Panc1 (cell line): ENCODE measurements at regions not wholly inside any gene's neighbourhood (a gene's known extent, or its start where the extent isn't known, plus 50 kb on each side); places are given as distances from the start of the nearest gene placed in this dataset.

Source experiments
- ATAC-seq: fragments of 200-7000 bp; cut with Tn5 transposase; 2 replicates; pipeline ENCODE4 v1.9.1; 2020; ENCODE audit warnings: mild to moderate bottlenecking, moderate library complexity
- BruUV-seq: library from RNA; stranded (reverse); fragments of 400-500 nt; replicated peaks from 2 replicates; lab custom pipeline; 2021; lab: Mats Ljungman, UMichigan
- CTCF ChIA-PET: fragments of 300-600 bp; sonication (Branson Sonifier 250); formaldehyde crosslinking; loops from one replicate; lab custom pipeline; 2022; ENCODE audit warnings: antibody characterized with exemption; lab: Charles Lee
- POLR2A ChIA-PET: fragments of 300-600 bp; sonication (Branson Sonifier 250); formaldehyde crosslinking; loops from one replicate; lab custom pipeline; 2022; ENCODE audit warnings: antibody characterized with exemption; lab: Charles Lee
- DNase-seq: peaks from one replicate; pipeline ENCODE4 v3.0.0-alpha.2; 2010; ENCODE audit warnings: low read depth, low spot score
- H3K27ac ChIP-seq: 2 replicates; pipeline ENCODE4 v1.5.1; 2011; ENCODE audit warnings: mild to moderate bottlenecking, low read length, inconsistent platforms
- H3K27me3 ChIP-seq: fragments of 200-500 bp; sonication (Bioruptor generic); 2 replicates; pipeline ENCODE4 v1.6.0; 2014; ENCODE audit warnings: low read length, inconsistent platforms; ENCODE audit not compliant: control insufficient read depth, insufficient read depth
- H3K36me3 ChIP-seq: fragments of 200-500 bp; sonication (Bioruptor generic); 2 replicates; pipeline ENCODE4 v1.5.1; 2014; ENCODE audit warnings: inconsistent platforms, mild to moderate bottlenecking, low read length, moderate library complexity; ENCODE audit not compliant: control insufficient read depth, insufficient read depth
- H3K4me1 ChIP-seq: 2 replicates; pipeline ENCODE4 v1.5.1; 2011; ENCODE audit warnings: inconsistent platforms, mild to moderate bottlenecking, low read length, moderate library complexity; ENCODE audit not compliant: control insufficient read depth, insufficient read depth
- H3K4me3 ChIP-seq, 2 experiments: 2 replicates each; pipeline ENCODE4 v1.5.1; 2011 to 2012; ENCODE audit warnings: low read depth in 2 of 2, low read length in 2 of 2, mild to moderate bottlenecking in 2 of 2, inconsistent platforms in 1 of 2, moderate library complexity in 1 of 2
- H3K9me3 ChIP-seq: fragments of 200-500 bp; sonication (Bioruptor generic); 2 replicates; pipeline ENCODE4 v1.5.1; 2014; ENCODE audit warnings: low read depth, mild to moderate bottlenecking, inconsistent platforms, low read length, moderate library complexity; ENCODE audit not compliant: control insufficient read depth, insufficient read depth
- POLR2AphosphoS5 ChIP-seq: IDR thresholded peaks from 2 replicates; pipeline ENCODE4 v1.6.1; 2012; ENCODE audit warnings: mild to moderate bottlenecking, low read depth, low read length, moderate library complexity
- SIN3A ChIP-seq: IDR thresholded peaks from 2 replicates; pipeline ENCODE4 v1.6.1; 2012; ENCODE audit warnings: low read depth, mild to moderate bottlenecking, low read length, moderate library complexity, borderline replicate concordance; ENCODE audit not compliant: insufficient read depth
- TCF7L2 ChIP-seq: IDR thresholded peaks from 2 replicates; pipeline ENCODE4 v1.6.1; 2011; ENCODE audit warnings: mild to moderate bottlenecking, low read depth, low read length, inconsistent platforms
- in situ Hi-C: cut with HindIII; loops from 2 replicates; pipeline ENCODE4 v1.10.0; 2016; ENCODE audit warnings: low sequenced_read_pairs, low pct_unique_long_range_greater_than_20kb
- intact Hi-C: fragments of 100-400 bp; cut with micrococcal nuclease; formaldehyde crosslinking; loops from one replicate; pipeline ENCODE4 v1.10.0; 2022; ENCODE audit not compliant: unreplicated experiment
- TF ChIP-seq, protein P1 (sequence below), 2 experiments: IDR thresholded peaks; 2 replicates each; pipeline ENCODE4 v1.6.1; 2011 to 2012; ENCODE audit warnings: low read depth in 2 of 2, control low read depth in 1 of 2, low read length in 1 of 2, mild to moderate bottlenecking in 1 of 2, moderate library complexity in 1 of 2; ENCODE audit not compliant: insufficient read depth in 1 of 2

DNA sequence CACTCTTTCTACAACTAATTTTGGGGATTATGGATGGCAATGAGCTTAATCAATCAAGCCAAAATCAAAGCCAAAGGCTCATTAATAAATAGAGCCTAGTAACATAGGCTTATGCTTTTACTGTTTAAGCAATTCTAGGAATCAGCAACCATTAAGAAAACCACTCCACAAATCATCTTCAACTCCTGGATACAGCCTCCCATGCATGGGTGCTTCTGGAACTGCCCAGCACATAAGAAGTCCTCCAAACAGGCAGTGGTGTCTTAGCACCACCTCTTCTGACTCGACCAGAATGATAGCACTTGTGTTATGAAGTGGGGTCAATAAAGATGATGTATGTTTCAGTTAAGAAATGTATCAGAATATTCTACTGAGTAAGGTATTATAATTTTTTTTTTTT is 104.4 kb upstream of the SERPINE2 start:
- ChIA-PET CTCF (no interaction called here), POLR2A (no interaction called here)
- no peaks in the 10 kb centered on the region for H3K4me1 ChIP-seq
- H3K9me3 ChIP-seq: no peaks in the 10 kb centered on the region
- no peaks in the 10 kb centered on the region; the same call in 1 of the 2 replicates for H3K27me3 ChIP-seq
- no peak overlapping the region for H3K4me3 ChIP-seq
- H3K27ac ChIP-seq: no peak overlapping the region
- intact Hi-C loops (no loop called here), in situ Hi-C loops (no loop called here)
- no TSS peak for BruUV-seq
- ATAC-seq: no peak
- no peak for DNase-seq
- H3K36me3 ChIP-seq: no peaks in the 10 kb centered on the region
- no peak for TF ChIP-seq TCF7L2
- TF ChIP-seq, protein P1, sequence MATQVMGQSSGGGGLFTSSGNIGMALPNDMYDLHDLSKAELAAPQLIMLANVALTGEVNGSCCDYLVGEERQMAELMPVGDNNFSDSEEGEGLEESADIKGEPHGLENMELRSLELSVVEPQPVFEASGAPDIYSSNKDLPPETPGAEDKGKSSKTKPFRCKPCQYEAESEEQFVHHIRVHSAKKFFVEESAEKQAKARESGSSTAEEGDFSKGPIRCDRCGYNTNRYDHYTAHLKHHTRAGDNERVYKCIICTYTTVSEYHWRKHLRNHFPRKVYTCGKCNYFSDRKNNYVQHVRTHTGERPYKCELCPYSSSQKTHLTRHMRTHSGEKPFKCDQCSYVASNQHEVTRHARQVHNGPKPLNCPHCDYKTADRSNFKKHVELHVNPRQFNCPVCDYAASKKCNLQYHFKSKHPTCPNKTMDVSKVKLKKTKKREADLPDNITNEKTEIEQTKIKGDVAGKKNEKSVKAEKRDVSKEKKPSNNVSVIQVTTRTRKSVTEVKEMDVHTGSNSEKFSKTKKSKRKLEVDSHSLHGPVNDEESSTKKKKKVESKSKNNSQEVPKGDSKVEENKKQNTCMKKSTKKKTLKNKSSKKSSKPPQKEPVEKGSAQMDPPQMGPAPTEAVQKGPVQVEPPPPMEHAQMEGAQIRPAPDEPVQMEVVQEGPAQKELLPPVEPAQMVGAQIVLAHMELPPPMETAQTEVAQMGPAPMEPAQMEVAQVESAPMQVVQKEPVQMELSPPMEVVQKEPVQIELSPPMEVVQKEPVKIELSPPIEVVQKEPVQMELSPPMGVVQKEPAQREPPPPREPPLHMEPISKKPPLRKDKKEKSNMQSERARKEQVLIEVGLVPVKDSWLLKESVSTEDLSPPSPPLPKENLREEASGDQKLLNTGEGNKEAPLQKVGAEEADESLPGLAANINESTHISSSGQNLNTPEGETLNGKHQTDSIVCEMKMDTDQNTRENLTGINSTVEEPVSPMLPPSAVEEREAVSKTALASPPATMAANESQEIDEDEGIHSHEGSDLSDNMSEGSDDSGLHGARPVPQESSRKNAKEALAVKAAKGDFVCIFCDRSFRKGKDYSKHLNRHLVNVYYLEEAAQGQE (IDR thresholded peaks at IDR 0.05; ENCODE audit: insufficient read depth in 1 of 2, low read depth in 2 of 2, low read length in 1 of 2): no peak

GRCh38 chr2:224142397-224143312 is 103.6 kb upstream of the SERPINE2 start:
- no peaks in the 10 kb centered on the region for H3K9me3 ChIP-seq
- ChIA-PET POLR2A (interaction anchor here (0.6 kb wide), 1 partner anchor 170 kb away, joined by 4 read pairs; no protein-coding TSS in a partner anchor), CTCF (no interaction called here)
- ATAC-seq (no peak), DNase-seq (no peak)
- no peak overlapping the region for H3K4me3 ChIP-seq
- H3K36me3 ChIP-seq: no peaks in the 10 kb centered on the region
- H3K27me3 ChIP-seq: no peaks in the 10 kb centered on the region; the same call in 1 of the 2 replicates
- no peaks in the 10 kb centered on the region for H3K4me1 ChIP-seq
- no TSS peak for BruUV-seq
- in situ Hi-C loops: no loop called here
- TF ChIP-seq SIN3A: no peak
- TF ChIP-seq TCF7L2: no peak
- TF ChIP-seq, protein P1 (IDR thresholded peaks at IDR 0.05; ENCODE audit: insufficient read depth in 1 of 2, low read depth in 2 of 2, low read length in 1 of 2): no peak
- no peak for TF ChIP-seq POLR2AphosphoS5
- no peak overlapping the region for H3K27ac ChIP-seq
- intact Hi-C loops: no loop called here
